GM23338 (cell line): ENCODE measurements at regions not wholly inside any gene's neighbourhood (a gene's known extent, or its start where the extent isn't known, plus 50 kb on each side); places are given as distances from the start of the nearest gene placed in this dataset.

Experiments
- ATAC-seq: fragments of 200-7000 bp; cut with Tn5 transposase; 3 replicates; pipeline ENCODE4 v1.9.1; 2020
- DNase-seq: peaks from one replicate; pipeline ENCODE4 v3.0.0-alpha.2; 2015; ENCODE audit warnings: low spot score
- H2AFZ ChIP-seq: fragments of 200-600 bp; sonication (generic); 2 replicates; pipeline ENCODE4 v1.8.0; 2016; ENCODE audit warnings: antibody characterized with exemption, mild to moderate bottlenecking, moderate library complexity
- H3F3A ChIP-seq: fragments of 200-600 bp; sonication (generic); replicated peaks from 2 replicates; pipeline ENCODE4 v1.8.0; 2017; ENCODE audit warnings: antibody characterized with exemption, mixed run types, low read depth
- H3K27ac ChIP-seq: fragments of 200-600 bp; sonication (generic); 2 replicates; pipeline ENCODE4 v1.6.1; 2016; ENCODE audit warnings: low read depth
- H3K27me3 ChIP-seq: fragments of 200-600 bp; sonication (generic); 2 replicates; pipeline ENCODE4 v1.8.0; 2016; ENCODE audit warnings: mild to moderate bottlenecking, mixed run types, moderate library complexity; ENCODE audit not compliant: insufficient read depth
- H3K36me3 ChIP-seq: fragments of 200-600 bp; sonication (generic); 2 replicates; pipeline ENCODE4 v1.8.0; 2016; ENCODE audit warnings: mild to moderate bottlenecking; ENCODE audit not compliant: insufficient read depth
- H3K4me1 ChIP-seq: fragments of 200-600 bp; sonication (generic); 2 replicates; pipeline ENCODE4 v1.8.0; 2016; ENCODE audit warnings: mild to moderate bottlenecking, moderate library complexity; ENCODE audit not compliant: insufficient read depth
- H3K4me2 ChIP-seq: fragments of 200-600 bp; sonication (generic); 2 replicates; pipeline ENCODE4 v1.7.1; 2017; ENCODE audit warnings: mixed run types
- H3K4me3 ChIP-seq: fragments of 200-600 bp; sonication (generic); 2 replicates; pipeline ENCODE4 v1.6.1; 2016; ENCODE audit warnings: mixed run types
- H3K79me2 ChIP-seq: fragments of 200-600 bp; sonication (generic); replicated peaks from 2 replicates; pipeline ENCODE4 v1.8.0; 2017; ENCODE audit warnings: mild to moderate bottlenecking; ENCODE audit not compliant: insufficient read depth
- H3K9me2 ChIP-seq: fragments of 200-600 bp; sonication (generic); 2 replicates; pipeline ENCODE4 v1.8.0; 2017; ENCODE audit not compliant: insufficient read depth
- H4K20me1 ChIP-seq: fragments of 200-600 bp; sonication (generic); replicated peaks from 2 replicates; pipeline ENCODE4 v1.8.0; 2017; ENCODE audit warnings: mild to moderate bottlenecking; ENCODE audit not compliant: insufficient read depth
- H3K27ac Mint-ChIP-seq: 2 replicates; pipeline ENCODE4 v1.8.0; 2020; ENCODE audit warnings: inconsistent platforms, mild to moderate bottlenecking, moderate library complexity, mixed read lengths
- H3K27me3 Mint-ChIP-seq: 3 replicates; pipeline ENCODE4 v1.8.0; 2022; ENCODE audit warnings: low read depth, mild to moderate bottlenecking, moderate library complexity, mixed read lengths, inconsistent platforms; ENCODE audit not compliant: insufficient read depth, poor library complexity
- H3K36me3 Mint-ChIP-seq: 3 replicates; pipeline ENCODE4 v1.8.0; 2021; ENCODE audit warnings: low read depth, mild to moderate bottlenecking, inconsistent platforms, moderate library complexity, mixed read lengths
- H3K4me1 Mint-ChIP-seq: 3 replicates; pipeline ENCODE4 v1.8.0; 2020; ENCODE audit warnings: mild to moderate bottlenecking, inconsistent platforms, mixed read lengths
- H3K4me3 Mint-ChIP-seq: 3 replicates; pipeline ENCODE4 v1.8.0; 2021; ENCODE audit warnings: moderate library complexity, mild to moderate bottlenecking, inconsistent platforms, mixed read lengths
- H3K9me3 Mint-ChIP-seq: 3 replicates; pipeline ENCODE4 v1.8.0; 2020; ENCODE audit warnings: moderate library complexity, mild to moderate bottlenecking, inconsistent platforms, mixed read lengths
- CREB1 ChIP-seq: fragments of 250-450 bp; sonication (Bioruptor Pico); IDR thresholded peaks from 2 replicates; pipeline ENCODE4 v1.5.0; 2020; ENCODE audit warnings: low read depth, mild to moderate bottlenecking, moderate library complexity
- CTCF ChIP-seq, 2 experiments: fragments of 200-600 bp in 1 of 2; sonication (generic) in 1 of 2; conservative IDR thresholded peaks; 2 replicates each; pipeline versions ENCODE4 v1.5.1 to v1.6.1; 2016 to 2017; ENCODE audit warnings: antibody characterized with exemption in 2 of 2, low read depth in 2 of 2, mild to moderate bottlenecking in 2 of 2, moderate library complexity in 1 of 2
- ETS1 ChIP-seq: IDR thresholded peaks from 2 replicates; pipeline ENCODE4 v1.6.1; 2016; ENCODE audit warnings: antibody characterized with exemption
- EZH2 ChIP-seq: fragments of 200-600 bp; sonication (generic); IDR thresholded peaks from one replicate; pipeline ENCODE4 v1.8.0; 2017; ENCODE audit warnings: antibody characterized with exemption, mild to moderate bottlenecking, low read depth; ENCODE audit not compliant: unreplicated experiment
- EZH2phosphoT487 ChIP-seq: fragments of 200-600 bp; sonication (generic); IDR thresholded peaks from one replicate; pipeline ENCODE4 v1.8.1; 2018; ENCODE audit warnings: antibody characterized with exemption; ENCODE audit not compliant: unreplicated experiment
- JUNB ChIP-seq: IDR thresholded peaks from one replicate; pipeline ENCODE4 v1.6.1; 2016; ENCODE audit warnings: antibody characterized with exemption; ENCODE audit not compliant: unreplicated experiment
- NANOG ChIP-seq: IDR thresholded peaks from 2 replicates; pipeline ENCODE4 v1.6.1; 2016; ENCODE audit warnings: antibody characterized with exemption, borderline replicate concordance
- POLR2AphosphoS5 ChIP-seq: IDR thresholded peaks from 2 replicates; pipeline ENCODE4 v1.6.1; 2016; ENCODE audit warnings: antibody characterized with exemption, low read depth
- REST ChIP-seq: IDR thresholded peaks from one replicate; pipeline ENCODE4 v1.6.1; 2018; ENCODE audit warnings: antibody characterized with exemption; ENCODE audit not compliant: unreplicated experiment
- STAT1 ChIP-seq: IDR thresholded peaks from one replicate; pipeline ENCODE4 v1.6.1; 2016; ENCODE audit warnings: antibody characterized with exemption; ENCODE audit not compliant: unreplicated experiment
- ZNF114 ChIP-seq: fragments of 250-450 bp; sonication (Bioruptor Pico); IDR thresholded peaks from 2 replicates; pipeline ENCODE4 v1.5.0; 2020; ENCODE audit warnings: mild to moderate bottlenecking, moderate library complexity

- TF ChIP-seq REST: no peak
- TF ChIP-seq EZH2: no peak
Observed at GRCh38 chr14:26319139-26319864, 278.5 kb downstream of the NOVA1 start (continued).

GRCh38 chr14:26304056-26304455 lies 293.8 kb downstream of the NOVA1 start:
- H3K79me2 ChIP-seq: no peaks in the 10 kb centered on the region
- H3K9me2 ChIP-seq: no peaks in the 10 kb centered on the region
- no peak overlapping the region for H3K4me2 ChIP-seq
- no peak overlapping the region for H3K4me3 ChIP-seq
- no peaks in the 10 kb centered on the region for H4K20me1 ChIP-seq
- no peak overlapping the region for H3K27ac ChIP-seq
- Mint-ChIP-seq H3K4me1 (peaks cover 9% of the 10 kb centered on the region; the same call in 2 of the 3 replicates), H3K27me3 (peaks cover 4% of the 10 kb centered on the region), H3K27ac (no peak overlapping the region), H3K36me3 (peaks cover 6% of the 10 kb centered on the region; the same call in 1 of the 3 replicates), H3K9me3 (peaks cover 17% of the 10 kb centered on the region; the same call in 2 of the 3 replicates), H3K4me3 (no peak overlapping the region)
- H3K27me3 ChIP-seq: no peaks in the 10 kb centered on the region
- H3K4me1 ChIP-seq: peaks cover 5% of the 10 kb centered on the region; the same call in 1 of the 2 replicates
- no peak for TF ChIP-seq ZNF114 (CRISPR knock-in tag)
- no peak for TF ChIP-seq ETS1
- peak overlapping the region; percentile 60; the same call in 1 of the 2 replicates for H2AFZ ChIP-seq
- DNase-seq (no peak), ATAC-seq (no peak)
- H3F3A ChIP-seq: no peaks in the 10 kb centered on the region
- H3K36me3 ChIP-seq: no peaks in the 10 kb centered on the region

GRCh38 chr14:26293909-26294308 lies 303.9 kb downstream of the NOVA1 start:
- Histone ChIP-seq H3K27me3 (no peaks in the 10 kb centered on the region), H2AFZ (no peak overlapping the region), H4K20me1 (no peaks in the 10 kb centered on the region), H3K27ac (no peak overlapping the region), H3K79me2 (no peaks in the 10 kb centered on the region), H3K4me3 (no peak overlapping the region), H3K36me3 (no peaks in the 10 kb centered on the region), H3K4me2 (no peak overlapping the region), H3F3A (no peaks in the 10 kb centered on the region), H3K4me1 (no peaks in the 10 kb centered on the region), H3K9me2 (no peaks in the 10 kb centered on the region; the same call in 1 of the 2 replicates)
- no peak for DNase-seq
- Mint-ChIP-seq H3K4me1 (no peaks in the 10 kb centered on the region), H3K27me3 (peaks cover 5% of the 10 kb centered on the region), H3K9me3 (no peaks in the 10 kb centered on the region; the same call in 2 of the 3 replicates), H3K4me3 (no peak overlapping the region), H3K27ac (no peak overlapping the region), H3K36me3 (no peaks in the 10 kb centered on the region)
- no peak for ATAC-seq
- no peak for TF ChIP-seq EZH2phosphoT487
- no peak for TF ChIP-seq REST
- no peak for TF ChIP-seq POLR2AphosphoS5
- no peak for TF ChIP-seq CTCF (conservative IDR thresholded peaks at IDR 0.05; ENCODE audit: low read depth in 2 of 2)
- no peak for TF ChIP-seq STAT1
- no peak for TF ChIP-seq JUNB
- TF ChIP-seq ZNF114 (CRISPR knock-in tag): no peak
- no peak for TF ChIP-seq EZH2
- TF ChIP-seq CREB1 (CRISPR knock-in tag): no peak
- no peak for TF ChIP-seq NANOG
